WERI-Rb-1 (cell line): ENCODE measurements at regions not wholly inside any gene's neighbourhood (a gene's known extent, or its start where the extent isn't known, plus 50 kb on each side); places are given as distances from the start of the nearest gene placed in this dataset.
A peak's percentile ranks its signal among the peaks of the same experiment; 100 is the strongest.

ENCODE experiments used
- DNase-seq: peaks from one replicate; pipeline ENCODE4 v3.0.0-alpha.2; 2020
- H3K27ac ChIP-seq: fragments of 250-450 bp; sonication (Bioruptor Pico); 2 replicates; pipeline ENCODE4 v1.5.1; 2020; ENCODE audit warnings: mild to moderate bottlenecking, moderate library complexity
- H3K27me3 ChIP-seq: fragments of 250-450 bp; sonication (Bioruptor Pico); 2 replicates; pipeline ENCODE4 v1.5.1; 2021; ENCODE audit warnings: mild to moderate bottlenecking, low read depth, moderate library complexity; ENCODE audit not compliant: insufficient read depth, severe bottlenecking
- H3K36me3 ChIP-seq: fragments of 250-450 bp; sonication (Bioruptor Pico); 2 replicates; pipeline ENCODE4 v1.5.1; 2020; ENCODE audit warnings: mild to moderate bottlenecking, moderate library complexity
- H3K4me3 ChIP-seq: 2 replicates; pipeline ENCODE4 v1.5.1; 2011; ENCODE audit warnings: low read depth, mild to moderate bottlenecking, control low read depth, low read length
- H3K9me3 ChIP-seq: fragments of 250-450 bp; sonication (Bioruptor Pico); 2 replicates; pipeline ENCODE4 v1.5.1; 2021; ENCODE audit warnings: mild to moderate bottlenecking, moderate library complexity; ENCODE audit not compliant: severe bottlenecking
- TF ChIP-seq, protein P1 (sequence below): IDR thresholded peaks from 2 replicates; pipeline ENCODE4 v1.5.1; 2011; ENCODE audit warnings: low read depth, mild to moderate bottlenecking, control low read depth, inconsistent platforms, low read length

GRCh38 chr6:2508071-2508470 lies 242.7 kb downstream of the MYLK4 start:
- Histone ChIP-seq H3K9me3 (peaks cover 8% of the 10 kb centered on the region), H3K27ac (no peak overlapping the region), H3K4me3 (no peak overlapping the region), H3K27me3 (peaks cover 86% of the 10 kb centered on the region), H3K36me3 (no peaks in the 10 kb centered on the region)
- no peak for DNase-seq
- TF ChIP-seq, protein P1, sequence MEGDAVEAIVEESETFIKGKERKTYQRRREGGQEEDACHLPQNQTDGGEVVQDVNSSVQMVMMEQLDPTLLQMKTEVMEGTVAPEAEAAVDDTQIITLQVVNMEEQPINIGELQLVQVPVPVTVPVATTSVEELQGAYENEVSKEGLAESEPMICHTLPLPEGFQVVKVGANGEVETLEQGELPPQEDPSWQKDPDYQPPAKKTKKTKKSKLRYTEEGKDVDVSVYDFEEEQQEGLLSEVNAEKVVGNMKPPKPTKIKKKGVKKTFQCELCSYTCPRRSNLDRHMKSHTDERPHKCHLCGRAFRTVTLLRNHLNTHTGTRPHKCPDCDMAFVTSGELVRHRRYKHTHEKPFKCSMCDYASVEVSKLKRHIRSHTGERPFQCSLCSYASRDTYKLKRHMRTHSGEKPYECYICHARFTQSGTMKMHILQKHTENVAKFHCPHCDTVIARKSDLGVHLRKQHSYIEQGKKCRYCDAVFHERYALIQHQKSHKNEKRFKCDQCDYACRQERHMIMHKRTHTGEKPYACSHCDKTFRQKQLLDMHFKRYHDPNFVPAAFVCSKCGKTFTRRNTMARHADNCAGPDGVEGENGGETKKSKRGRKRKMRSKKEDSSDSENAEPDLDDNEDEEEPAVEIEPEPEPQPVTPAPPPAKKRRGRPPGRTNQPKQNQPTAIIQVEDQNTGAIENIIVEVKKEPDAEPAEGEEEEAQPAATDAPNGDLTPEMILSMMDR, result no peak

- peaks cover 8% of the 10 kb centered on the region for H3K9me3 ChIP-seq
- H3K36me3 ChIP-seq, result no peaks in the 10 kb centered on the region
- H3K27ac ChIP-seq, result no peak overlapping the region
- H3K27me3 ChIP-seq, result peaks cover 87% of the 10 kb centered on the region
- no peak overlapping the region for H3K4me3 ChIP-seq
- no peak for DNase-seq
- TF ChIP-seq, protein P1, result no peak
Observed at GRCh38 chr6:2507521-2508037, 243.1 kb downstream of the MYLK4 start.

GRCh38 chr6:2507016-2507415 lies 243.7 kb downstream of the MYLK4 start:
- Histone ChIP-seq H3K9me3 (peaks cover 8% of the 10 kb centered on the region), H3K36me3 (no peaks in the 10 kb centered on the region), H3K27ac (no peak overlapping the region), H3K27me3 (peaks cover 87% of the 10 kb centered on the region), H3K4me3 (no peak overlapping the region)
- TF ChIP-seq, protein P1, result no peak
- no peak for DNase-seq

DNA sequence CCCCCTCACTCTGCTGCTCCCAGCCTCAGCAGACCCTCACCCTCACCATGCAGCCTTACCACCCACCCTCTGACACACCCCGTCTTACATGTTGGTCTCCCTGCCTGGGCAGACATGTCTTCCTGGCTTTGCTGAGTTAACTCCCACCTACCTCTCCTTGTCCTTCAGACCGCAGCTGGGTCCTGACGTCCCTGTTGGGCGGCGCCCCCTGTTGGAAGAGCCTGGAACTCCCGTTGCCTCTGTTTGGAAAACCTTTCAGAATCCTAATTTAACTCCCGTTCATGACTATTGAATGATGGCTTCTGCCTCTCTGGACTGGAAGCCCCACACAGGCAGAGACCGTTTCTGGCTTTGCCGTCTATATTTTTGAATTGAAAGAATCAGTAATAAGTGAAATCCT lies 245.1 kb downstream of the MYLK4 start:
- TF ChIP-seq, protein P1, result peak; percentile 72
- no peak overlapping the region for H3K27ac ChIP-seq
- DNase-seq, result peak; percentile 48
- H3K9me3 ChIP-seq, result peaks cover 8% of the 10 kb centered on the region
- H3K36me3 ChIP-seq, result no peaks in the 10 kb centered on the region
- peaks cover 87% of the 10 kb centered on the region for H3K27me3 ChIP-seq
- no peak overlapping the region for H3K4me3 ChIP-seq

- Histone ChIP-seq H3K27ac (no peak overlapping the region), H3K4me3 (no peak overlapping the region), H3K27me3 (peaks cover 87% of the 10 kb centered on the region), H3K36me3 (no peaks in the 10 kb centered on the region), H3K9me3 (peaks cover 8% of the 10 kb centered on the region)
- TF ChIP-seq, protein P1, result no peak
- no peak for DNase-seq
Observed at GRCh38 chr6:2504495-2505064, 246.1 kb downstream of the MYLK4 start.
